ENCODE measurements at regions not wholly inside any gene's neighbourhood (a gene's known extent, or its start where the extent isn't known, plus 50 kb on each side); places are given as distances from the start of the nearest gene placed in this dataset.

DNA sequence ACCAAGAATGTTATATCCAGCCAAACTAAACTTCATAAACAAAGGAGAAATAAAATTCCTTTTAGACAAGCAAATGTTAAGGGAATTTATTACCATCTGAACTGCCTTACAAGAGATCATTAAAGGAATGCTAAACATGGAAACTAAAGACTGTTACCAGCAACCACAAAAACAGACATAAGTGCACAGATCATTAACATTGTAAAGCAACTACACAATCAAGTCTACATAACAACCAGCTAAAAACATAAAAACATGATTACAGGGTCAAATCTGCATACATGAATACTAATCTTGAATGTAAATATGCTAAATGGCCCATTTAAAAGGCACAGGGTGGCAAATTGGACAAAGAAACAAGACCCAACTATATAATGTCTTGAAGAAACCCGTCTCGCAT, 211.0 kb upstream of the PBX1 start:
- Histone ChIP-seq H3K4me1 (ENCODE audit: control insufficient read depth in 3 of 3, insufficient read depth in 3 of 3, low read length in 3 of 3) (no peaks in the 10 kb centered on the region), H3K27me3 (ENCODE audit: control insufficient read depth in 3 of 3, insufficient read depth in 3 of 3, low read length in 3 of 3) (no peaks in the 10 kb centered on the region), H3K27ac (ENCODE audit: low read depth, low read length) (no peak overlapping the region), H3K4me3 (ENCODE audit: low read length in 3 of 3) (no peak overlapping the region), H3K9ac (ENCODE audit: low read depth in 1 of 3, low read length in 3 of 3) (no peak overlapping the region), H3K36me3 (ENCODE audit: control insufficient read depth in 3 of 3, insufficient read depth in 3 of 3, low read length in 3 of 3) (no peaks in the 10 kb centered on the region), H3K9me3 (ENCODE audit: control insufficient read depth in 3 of 3, low read length in 3 of 3) (peaks cover 0 to 4% (median 2%) of the 10 kb centered on the region in 3 donors)

DNA sequence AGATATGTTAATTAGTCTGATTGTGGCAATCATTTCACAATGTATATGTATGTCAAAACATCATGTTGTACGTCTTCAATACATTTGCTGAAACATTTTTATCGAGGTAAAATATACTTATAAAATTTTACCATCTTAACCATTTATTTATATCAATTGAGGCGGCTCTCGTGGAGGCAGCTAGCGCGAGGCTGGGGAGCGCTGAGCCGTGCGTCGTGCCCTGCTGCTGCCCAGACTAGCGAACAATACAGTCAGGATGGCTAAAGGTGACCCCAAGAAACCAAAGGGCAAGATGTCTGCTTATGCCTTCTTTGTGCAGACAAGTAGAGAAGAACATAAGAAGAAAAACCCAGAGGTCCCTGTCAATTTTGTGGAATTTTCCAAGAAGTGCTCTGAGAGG, 202.5 kb upstream of the PBX1 start:
- H3K4me3 ChIP-seq (ENCODE audit: low read length in 3 of 3) = no peak overlapping the region
- no peaks in the 10 kb centered on the region for H3K4me1 ChIP-seq (ENCODE audit: control insufficient read depth in 3 of 3, insufficient read depth in 3 of 3, low read length in 3 of 3)
- no peaks in the 10 kb centered on the region for H3K27me3 ChIP-seq (ENCODE audit: control insufficient read depth in 3 of 3, insufficient read depth in 3 of 3, low read length in 3 of 3)
- no peaks in the 10 kb centered on the region for H3K9me3 ChIP-seq (ENCODE audit: control insufficient read depth in 3 of 3, low read length in 3 of 3)
- no peak overlapping the region for H3K27ac ChIP-seq (ENCODE audit: low read depth, low read length)
- no peak overlapping the region for H3K9ac ChIP-seq (ENCODE audit: low read depth in 1 of 3, low read length in 3 of 3)
- no peaks in the 10 kb centered on the region for H3K36me3 ChIP-seq (ENCODE audit: control insufficient read depth in 3 of 3, insufficient read depth in 3 of 3, low read length in 3 of 3)

DNA sequence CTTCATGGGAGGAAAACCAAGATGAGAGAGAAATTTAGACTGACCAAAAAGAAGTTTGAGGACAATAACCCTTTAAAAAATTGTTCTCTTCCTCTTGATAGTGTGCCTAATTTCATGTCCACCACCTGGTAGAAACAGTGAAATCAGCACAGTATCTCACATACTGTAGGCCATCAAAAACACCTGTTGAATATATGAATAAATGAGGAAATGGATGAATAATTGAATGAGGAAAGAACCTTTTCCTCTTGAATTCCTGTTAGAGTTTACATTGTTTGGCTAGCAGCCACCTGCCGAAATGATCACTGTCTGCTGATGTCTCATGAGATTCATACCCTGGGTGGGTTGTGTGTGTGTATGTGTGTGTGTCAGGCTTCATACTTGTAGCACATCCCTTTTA, 198.7 kb upstream of the PBX1 start:
- no peaks in the 10 kb centered on the region for H3K36me3 ChIP-seq (ENCODE audit: control insufficient read depth in 3 of 3, insufficient read depth in 3 of 3, low read length in 3 of 3)
- H3K9me3 ChIP-seq (ENCODE audit: control insufficient read depth in 3 of 3, low read length in 3 of 3) = no peaks in the 10 kb centered on the region
- H3K27ac ChIP-seq (ENCODE audit: low read depth, low read length) = no peak overlapping the region
- no peak overlapping the region for H3K4me3 ChIP-seq (ENCODE audit: low read length in 3 of 3)
- no peaks in the 10 kb centered on the region for H3K27me3 ChIP-seq (ENCODE audit: control insufficient read depth in 3 of 3, insufficient read depth in 3 of 3, low read length in 3 of 3)
- H3K4me1 ChIP-seq (ENCODE audit: control insufficient read depth in 3 of 3, insufficient read depth in 3 of 3, low read length in 3 of 3) = peaks cover 0 to 2% (median 0%) of the 10 kb centered on the region in 3 donors
- no peak overlapping the region for H3K9ac ChIP-seq (ENCODE audit: low read depth in 1 of 3, low read length in 3 of 3)

DNA sequence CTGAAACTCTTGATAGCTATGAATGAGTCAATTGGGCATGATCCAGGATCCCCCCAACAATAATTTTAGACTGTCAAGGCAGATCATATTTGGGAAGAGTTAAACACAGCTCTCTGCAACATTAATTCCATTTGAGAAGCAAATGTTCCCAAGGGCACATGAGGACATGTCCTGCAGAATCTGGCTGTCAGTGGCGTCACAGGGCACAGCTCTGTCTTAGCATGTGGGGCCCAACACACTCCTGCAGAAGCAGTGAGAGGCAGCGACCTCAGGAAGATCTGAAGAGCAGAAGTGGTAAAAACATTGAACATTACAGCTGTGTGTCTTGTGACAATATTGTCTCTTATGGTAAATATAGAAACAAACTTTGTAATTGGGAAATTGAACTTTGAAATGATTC, 197.1 kb upstream of the PBX1 start:
- Histone ChIP-seq H3K27me3 (ENCODE audit: control insufficient read depth in 3 of 3, insufficient read depth in 3 of 3, low read length in 3 of 3) (no peaks in the 10 kb centered on the region), H3K36me3 (ENCODE audit: control insufficient read depth in 3 of 3, insufficient read depth in 3 of 3, low read length in 3 of 3) (no peaks in the 10 kb centered on the region), H3K27ac (ENCODE audit: low read depth, low read length) (no peak overlapping the region)

DNA sequence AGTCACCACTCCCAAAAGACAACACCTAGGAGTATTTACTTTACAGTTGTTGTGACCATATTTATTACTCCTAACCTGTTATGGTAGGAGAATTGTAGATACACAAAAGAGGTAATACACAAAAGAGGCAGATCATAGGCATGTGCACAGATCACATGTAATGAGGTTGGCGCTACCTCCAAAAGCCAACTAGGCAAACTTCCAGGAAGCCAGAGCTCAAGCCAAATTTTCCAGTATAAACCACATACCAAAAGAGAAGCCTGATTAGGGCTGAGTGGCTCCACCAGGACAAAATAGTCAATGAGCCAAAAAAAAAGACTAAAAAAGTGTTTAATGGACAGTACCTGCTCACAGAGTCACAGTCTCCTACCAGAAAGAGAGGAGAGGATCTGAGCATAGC, 195.0 kb upstream of the PBX1 start:
- H3K4me1 ChIP-seq (ENCODE audit: control insufficient read depth in 3 of 3, insufficient read depth in 3 of 3, low read length in 3 of 3) = peaks cover 0 to 2% (median 0%) of the 10 kb centered on the region in 3 donors

More for the DNA sequence above, 197.1 kb upstream of the PBX1 start:
- Histone ChIP-seq H3K9ac (ENCODE audit: low read depth in 1 of 3, low read length in 3 of 3) (no peak overlapping the region), H3K4me3 (ENCODE audit: low read length in 3 of 3) (no peak overlapping the region), H3K4me1 (ENCODE audit: control insufficient read depth in 3 of 3, insufficient read depth in 3 of 3, low read length in 3 of 3) (peaks cover 0 to 2% (median 0%) of the 10 kb centered on the region in 3 donors), H3K9me3 (ENCODE audit: control insufficient read depth in 3 of 3, low read length in 3 of 3) (peaks cover 0 to 5% (median 3%) of the 10 kb centered on the region in 3 donors)

DNA sequence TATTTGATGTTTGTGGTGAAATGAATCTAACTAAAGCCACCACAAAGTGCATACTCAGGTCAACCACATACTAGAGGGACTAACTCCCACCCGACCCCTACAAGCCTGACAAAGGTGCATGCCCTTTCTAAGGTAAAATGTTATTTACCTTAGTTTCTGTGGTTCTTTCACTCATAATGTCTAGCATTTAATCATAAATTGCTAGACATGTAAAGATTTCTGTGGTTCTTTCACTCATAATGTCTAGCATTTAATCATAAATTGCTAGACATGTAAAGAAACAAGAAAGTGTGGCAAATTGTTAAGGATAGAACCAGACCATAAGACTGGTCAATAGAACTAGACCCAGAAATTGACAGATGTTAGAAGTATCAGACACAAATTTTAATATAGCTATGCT, 193.0 kb upstream of the PBX1 start:
- Histone ChIP-seq H3K36me3 (ENCODE audit: control insufficient read depth in 3 of 3, insufficient read depth in 3 of 3, low read length in 3 of 3) (no peaks in the 10 kb centered on the region), H3K9me3 (ENCODE audit: control insufficient read depth in 3 of 3, low read length in 3 of 3) (peaks cover 0 to 5% (median 3%) of the 10 kb centered on the region in 3 donors), H3K27me3 (ENCODE audit: control insufficient read depth in 3 of 3, insufficient read depth in 3 of 3, low read length in 3 of 3) (no peaks in the 10 kb centered on the region), H3K27ac (ENCODE audit: low read depth, low read length) (no peak overlapping the region), H3K4me1 (ENCODE audit: control insufficient read depth in 3 of 3, insufficient read depth in 3 of 3, low read length in 3 of 3) (peaks cover 0 to 2% (median 0%) of the 10 kb centered on the region in 3 donors), H3K9ac (ENCODE audit: low read depth in 1 of 3, low read length in 3 of 3) (no peak overlapping the region), H3K4me3 (ENCODE audit: low read length in 3 of 3) (no peak overlapping the region)

More for the DNA sequence above, 195.0 kb upstream of the PBX1 start:
- peaks cover 0 to 5% (median 3%) of the 10 kb centered on the region in 3 donors for H3K9me3 ChIP-seq (ENCODE audit: control insufficient read depth in 3 of 3, low read length in 3 of 3)
- H3K4me3 ChIP-seq (ENCODE audit: low read length in 3 of 3) = no peak overlapping the region
- no peak overlapping the region for H3K27ac ChIP-seq (ENCODE audit: low read depth, low read length)
- H3K36me3 ChIP-seq (ENCODE audit: control insufficient read depth in 3 of 3, insufficient read depth in 3 of 3, low read length in 3 of 3) = no peaks in the 10 kb centered on the region
- no peaks in the 10 kb centered on the region for H3K27me3 ChIP-seq (ENCODE audit: control insufficient read depth in 3 of 3, insufficient read depth in 3 of 3, low read length in 3 of 3)
- H3K9ac ChIP-seq (ENCODE audit: low read depth in 1 of 3, low read length in 3 of 3) = no peak overlapping the region

DNA sequence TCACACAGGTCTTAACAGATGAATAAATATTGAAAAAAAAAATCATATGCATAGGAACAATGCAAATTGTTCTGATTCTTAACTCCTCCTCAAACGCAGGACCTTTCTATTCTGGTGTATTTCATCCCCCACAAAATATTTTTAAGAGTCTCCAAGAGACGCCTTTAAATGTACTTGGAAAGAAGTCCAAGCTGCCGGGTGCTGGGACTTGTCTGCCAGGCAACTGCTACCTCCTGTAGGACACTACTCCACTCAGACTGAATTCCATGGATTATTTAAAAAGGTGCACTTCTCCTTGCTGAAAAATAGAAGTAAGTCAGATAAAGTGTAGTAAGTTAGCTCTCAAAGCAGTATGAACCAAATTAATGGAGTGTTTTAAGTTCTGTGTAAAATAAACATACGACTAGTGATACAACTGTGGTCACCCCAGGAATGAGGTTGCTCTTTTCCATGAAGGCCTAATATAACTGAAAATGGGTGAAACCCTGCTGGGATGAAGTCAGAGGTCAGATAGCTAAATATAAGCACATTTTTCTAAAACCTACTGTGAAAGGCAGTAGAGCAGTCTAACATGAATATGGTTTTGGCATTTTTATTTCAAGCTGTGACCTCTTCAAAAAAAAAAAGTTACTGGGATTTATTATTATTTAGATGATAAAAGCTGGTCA, 189.2 kb upstream of the PBX1 start:
- Histone ChIP-seq H3K9ac (ENCODE audit: low read depth in 1 of 3, low read length in 3 of 3) (no peak overlapping the region), H3K4me3 (ENCODE audit: low read length in 3 of 3) (no peak overlapping the region), H3K9me3 (ENCODE audit: control insufficient read depth in 3 of 3, low read length in 3 of 3) (peaks cover 0 to 5% (median 3%) of the 10 kb centered on the region in 3 donors), H3K27ac (ENCODE audit: low read depth, low read length) (no peak overlapping the region), H3K27me3 (ENCODE audit: control insufficient read depth in 3 of 3, insufficient read depth in 3 of 3, low read length in 3 of 3) (no peaks in the 10 kb centered on the region), H3K4me1 (ENCODE audit: control insufficient read depth in 3 of 3, insufficient read depth in 3 of 3, low read length in 3 of 3) (no peaks in the 10 kb centered on the region), H3K36me3 (ENCODE audit: control insufficient read depth in 3 of 3, insufficient read depth in 3 of 3, low read length in 3 of 3) (no peaks in the 10 kb centered on the region)

DNA sequence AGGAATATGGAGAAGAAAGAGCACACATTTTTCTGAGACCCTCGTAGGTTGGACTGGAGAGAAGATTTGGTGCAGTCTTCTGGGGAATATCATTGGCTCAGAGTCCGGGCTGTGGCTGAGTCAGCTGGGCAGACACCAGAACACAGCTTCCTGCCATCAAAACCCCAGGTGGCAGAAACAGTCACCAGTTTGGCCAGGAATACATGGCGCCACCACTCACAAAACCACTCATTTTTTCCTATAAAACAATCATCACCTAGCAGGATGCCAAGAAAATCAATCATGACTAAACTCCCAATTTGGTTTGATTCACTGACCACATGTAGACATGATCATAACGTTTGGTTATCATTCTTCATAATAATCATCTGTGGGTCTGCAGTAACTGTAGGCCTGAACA, 178.1 kb upstream of the PBX1 start:
- Histone ChIP-seq H3K4me3 (ENCODE audit: low read length in 3 of 3) (no peak overlapping the region), H3K4me1 (ENCODE audit: control insufficient read depth in 3 of 3, insufficient read depth in 3 of 3, low read length in 3 of 3) (no peaks in the 10 kb centered on the region), H3K36me3 (ENCODE audit: control insufficient read depth in 3 of 3, insufficient read depth in 3 of 3, low read length in 3 of 3) (no peaks in the 10 kb centered on the region), H3K9ac (ENCODE audit: low read depth in 1 of 3, low read length in 3 of 3) (no peak overlapping the region), H3K9me3 (ENCODE audit: control insufficient read depth in 3 of 3, low read length in 3 of 3) (no peaks in the 10 kb centered on the region), H3K27ac (ENCODE audit: low read depth, low read length) (no peak overlapping the region), H3K27me3 (ENCODE audit: control insufficient read depth in 3 of 3, insufficient read depth in 3 of 3, low read length in 3 of 3) (no peaks in the 10 kb centered on the region)

DNA sequence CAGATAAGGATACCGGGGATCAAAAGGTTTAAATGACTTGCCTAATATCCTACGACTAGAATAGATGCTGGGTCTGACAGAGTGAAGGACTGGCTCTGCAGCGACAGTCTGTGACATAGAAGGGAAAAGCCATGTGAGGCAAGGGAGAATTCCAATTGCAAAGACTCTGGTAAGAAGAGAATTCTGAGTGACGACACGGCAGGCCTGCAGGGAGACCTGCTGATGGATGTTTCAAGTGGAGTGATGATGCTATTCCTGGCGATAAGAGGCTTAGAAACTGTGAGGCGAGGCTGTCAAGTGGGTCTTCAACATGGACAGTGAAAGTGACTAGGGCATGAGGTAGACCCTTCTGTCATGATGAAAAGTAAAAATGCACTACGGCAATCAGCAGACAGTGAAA, 176.6 kb upstream of the PBX1 start:
- Histone ChIP-seq H3K4me3 (ENCODE audit: low read length in 3 of 3) (no peak overlapping the region), H3K4me1 (ENCODE audit: control insufficient read depth in 3 of 3, insufficient read depth in 3 of 3, low read length in 3 of 3) (no peaks in the 10 kb centered on the region), H3K27me3 (ENCODE audit: control insufficient read depth in 3 of 3, insufficient read depth in 3 of 3, low read length in 3 of 3) (no peaks in the 10 kb centered on the region), H3K36me3 (ENCODE audit: control insufficient read depth in 3 of 3, insufficient read depth in 3 of 3, low read length in 3 of 3) (no peaks in the 10 kb centered on the region), H3K27ac (ENCODE audit: low read depth, low read length) (no peak overlapping the region), H3K9ac (ENCODE audit: low read depth in 1 of 3, low read length in 3 of 3) (no peak overlapping the region), H3K9me3 (ENCODE audit: control insufficient read depth in 3 of 3, low read length in 3 of 3) (no peaks in the 10 kb centered on the region)

DNA sequence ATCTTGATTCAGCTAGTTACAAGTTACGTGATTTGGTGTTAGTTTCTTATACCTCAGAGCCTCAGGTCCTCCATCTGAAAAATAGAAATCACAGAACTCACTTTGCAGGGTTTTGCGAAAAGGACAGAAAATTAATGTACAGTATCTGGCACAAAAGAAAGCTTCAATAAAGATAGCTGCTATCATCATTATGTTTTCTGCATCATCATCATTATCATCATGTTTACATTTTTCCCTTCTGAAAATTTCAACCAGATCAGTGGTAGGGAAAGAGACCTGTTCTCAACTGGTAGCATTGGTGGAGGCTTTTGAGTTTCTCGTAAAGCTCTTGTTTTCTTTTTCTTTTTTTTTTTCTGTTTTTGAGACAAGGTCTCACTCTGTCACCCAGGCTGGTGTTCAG, 174.7 kb upstream of the PBX1 start:
- Histone ChIP-seq H3K36me3 (ENCODE audit: control insufficient read depth in 3 of 3, insufficient read depth in 3 of 3, low read length in 3 of 3) (no peaks in the 10 kb centered on the region), H3K27me3 (ENCODE audit: control insufficient read depth in 3 of 3, insufficient read depth in 3 of 3, low read length in 3 of 3) (no peaks in the 10 kb centered on the region), H3K27ac (ENCODE audit: low read depth, low read length) (no peak overlapping the region), H3K4me3 (ENCODE audit: low read length in 3 of 3) (no peak overlapping the region), H3K9me3 (ENCODE audit: control insufficient read depth in 3 of 3, low read length in 3 of 3) (no peaks in the 10 kb centered on the region), H3K9ac (ENCODE audit: low read depth in 1 of 3, low read length in 3 of 3) (no peak overlapping the region), H3K4me1 (ENCODE audit: control insufficient read depth in 3 of 3, insufficient read depth in 3 of 3, low read length in 3 of 3) (no peaks in the 10 kb centered on the region)
